Left renal cortex interstitium (tissue), 4 donors: ENCODE measurements at regions not wholly inside any gene's neighbourhood (a gene's known extent, or its start where the extent isn't known, plus 50 kb on each side); places are given as distances from the start of the nearest gene placed in this dataset.
"Not testable (repeated sequence)": the region's sequence is repeated elsewhere in the genome, so short reads cannot be mapped to it uniquely, and the experiment has no call there.

Experiments used
- DNase-seq, 4 donors: peaks; one replicate each; pipeline ENCODE4 v3.0.0-alpha.2; 2013; ENCODE audit warnings: low read depth in 4 of 4, low spot score in 2 of 4, missing footprints in 1 of 4

DNA sequence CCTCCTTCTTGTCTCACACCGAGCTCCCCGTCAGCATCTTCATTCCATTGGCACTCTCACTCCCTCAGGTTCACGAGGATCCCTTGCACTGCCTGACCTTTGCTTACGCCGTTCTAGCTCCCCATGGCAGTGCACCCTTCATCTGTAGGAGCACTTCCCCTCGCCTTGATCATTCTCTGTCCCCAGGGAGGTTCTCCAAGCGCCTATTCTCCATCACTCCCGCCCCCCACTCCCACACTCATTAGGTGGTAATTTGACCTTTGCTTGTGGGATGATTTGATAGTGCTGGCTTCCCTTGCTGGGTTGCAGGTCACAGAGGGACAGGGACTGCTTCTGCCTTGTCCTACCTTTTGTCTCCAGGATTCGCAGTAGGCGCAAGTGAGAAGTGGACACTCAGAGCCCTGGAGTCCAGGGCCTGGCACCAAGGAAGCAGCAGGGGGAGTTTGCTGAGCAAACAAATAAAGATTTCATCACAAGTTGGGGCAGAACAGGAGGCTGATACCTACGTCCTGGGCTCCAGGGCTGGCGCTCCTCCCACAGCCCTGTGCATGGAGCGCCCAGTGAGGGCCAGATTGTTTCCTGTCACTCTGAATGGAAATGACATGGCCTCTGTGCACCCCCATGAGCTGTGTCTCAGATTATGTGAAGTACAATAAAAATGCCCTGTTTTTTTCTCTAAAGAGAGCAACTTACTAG is 82.0 kb upstream of the RUNX3 start:
- DNase-seq = no peak

- DNase-seq = no peak
These were observed 81.2 kb upstream of the RUNX3 start for GRCh38 chr1:25011275-25011674.

GRCh38 chr1:25009671-25010262 is 79.7 kb upstream of the RUNX3 start:
- DNase-seq = no peak

GRCh38 chr1:25008192-25008485 is 78.1 kb upstream of the RUNX3 start:
- DNase-seq = no peak

DNA sequence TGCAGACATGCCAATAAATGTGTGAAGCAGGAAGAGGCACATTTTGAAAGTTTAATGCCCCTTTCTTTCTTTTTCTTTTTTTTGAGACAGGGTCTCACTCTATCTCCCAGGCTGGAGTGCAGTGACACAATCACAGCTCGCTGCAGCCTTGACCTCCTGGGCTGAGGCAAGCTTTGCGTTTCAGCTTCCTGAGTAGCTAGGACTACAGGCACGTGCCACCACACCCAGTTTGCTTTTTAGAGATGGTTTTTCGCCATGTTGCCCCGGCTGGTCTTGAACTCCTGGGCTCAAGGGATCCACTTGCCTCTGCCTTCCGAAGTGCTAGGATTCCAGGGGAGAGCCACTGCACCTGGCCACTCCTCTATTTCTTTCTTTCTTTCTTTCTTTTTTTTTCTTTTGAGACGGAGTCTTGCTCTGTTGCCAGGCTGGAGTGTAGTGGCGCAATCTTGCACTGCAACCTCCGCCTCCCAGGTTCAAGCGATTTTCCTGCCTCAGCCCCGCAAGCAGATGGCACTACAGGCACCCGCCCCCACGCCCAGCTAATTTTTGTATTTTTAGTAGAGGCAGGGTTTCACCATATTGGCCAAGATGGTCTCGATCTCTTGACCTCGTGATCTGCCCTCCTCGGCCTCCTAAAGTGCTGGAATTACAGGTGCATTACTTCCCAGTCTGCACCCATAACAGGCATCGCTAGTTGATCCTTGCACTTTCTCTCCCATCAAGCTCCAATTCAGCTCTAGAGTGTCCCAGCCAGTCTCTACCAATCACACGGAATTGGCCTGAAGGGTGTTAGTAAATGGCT is 77.5 kb upstream of the RUNX3 start:
- DNase-seq = not testable (repeated sequence)

- peak in 3 of 4 donors; percentile 24 to 53 (median 32) for DNase-seq
These were observed 76.7 kb upstream of the RUNX3 start for GRCh38 chr1:25006770-25007169.

- no peak for DNase-seq
These were observed 74.3 kb upstream of the RUNX3 start for GRCh38 chr1:25004355-25004754.

DNA sequence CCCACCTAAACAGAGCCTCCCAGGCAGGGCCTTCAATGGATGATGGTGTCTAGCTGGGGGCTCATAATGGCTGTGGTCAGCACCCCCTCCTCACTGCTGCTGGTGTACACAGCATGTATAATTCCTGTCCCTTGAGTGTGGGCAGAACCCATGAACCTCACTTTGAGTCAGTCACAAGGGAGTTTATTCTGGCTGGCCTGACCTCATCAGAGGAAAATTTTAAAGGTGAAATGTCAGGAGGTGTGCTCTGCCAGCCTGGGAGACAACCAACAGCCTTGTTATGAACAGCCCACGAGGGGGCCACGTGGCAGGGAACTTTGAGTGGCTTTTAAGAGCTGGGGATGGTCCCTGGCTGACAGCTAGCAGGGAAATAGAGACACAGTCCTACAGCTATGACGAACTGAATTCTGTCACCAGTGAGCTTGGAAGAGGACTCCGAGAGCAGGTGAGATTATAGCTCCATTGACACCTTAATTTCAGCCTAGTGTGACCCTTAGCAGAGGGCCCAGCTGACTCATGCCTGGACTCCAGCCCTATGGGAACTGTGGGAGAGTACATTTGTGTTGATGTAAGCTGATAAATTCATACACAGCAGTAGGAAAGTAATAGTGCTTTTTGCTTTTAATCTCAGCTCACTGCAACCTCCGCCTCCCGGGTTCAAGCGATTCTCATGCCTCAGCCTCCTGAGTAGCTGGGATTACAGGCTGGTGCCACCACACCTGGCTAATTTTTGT is 73.5 kb upstream of the RUNX3 start:
- no peak for DNase-seq

DNA sequence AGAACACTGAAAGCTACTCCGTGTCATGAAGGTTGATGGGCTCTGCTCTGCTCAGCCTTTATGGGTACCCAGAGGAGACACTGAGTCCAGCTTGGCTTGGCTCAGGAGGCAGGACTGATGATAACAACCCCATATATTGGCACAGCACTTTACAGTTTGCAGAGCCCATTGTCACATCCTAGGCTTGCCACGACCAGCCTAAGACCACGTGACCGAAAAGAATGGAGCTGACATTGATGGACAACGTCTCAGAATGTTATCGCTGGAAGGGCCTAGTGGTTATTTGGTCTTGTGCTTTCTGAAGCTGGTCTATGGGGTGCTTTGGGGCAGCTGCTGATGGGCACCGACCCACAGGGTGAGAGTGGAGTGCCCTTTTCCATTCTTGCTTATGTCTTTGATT is 72.9 kb upstream of the RUNX3 start:
- no peak for DNase-seq

GRCh38 chr1:25001125-25001915 is 71.2 kb upstream of the RUNX3 start:
- no peak for DNase-seq

GRCh38 chr1:24999906-25000305 is 69.8 kb upstream of the RUNX3 start:
- DNase-seq = no peak

DNA sequence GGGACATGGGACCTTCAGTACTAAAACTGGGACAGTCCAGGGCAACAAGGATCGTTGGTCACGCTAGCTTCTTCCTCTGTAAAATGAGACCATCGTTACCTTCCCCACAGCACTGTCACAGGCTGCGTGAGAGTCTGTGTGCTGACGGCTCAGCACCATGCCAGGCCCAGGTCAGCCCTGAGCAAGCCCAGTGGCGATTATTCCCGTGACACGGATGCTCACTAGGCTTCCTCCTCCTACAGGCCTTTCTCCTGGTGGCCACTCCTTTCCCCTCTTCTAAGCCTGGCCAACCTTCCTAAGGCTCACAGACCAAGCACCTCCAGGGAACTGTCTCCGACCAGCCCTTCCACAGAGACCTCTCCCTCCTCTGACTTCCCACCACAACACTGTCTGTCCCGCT is 69.3 kb upstream of the RUNX3 start:
- no peak for DNase-seq

- no peak for DNase-seq
These were observed 68.6 kb upstream of the RUNX3 start for GRCh38 chr1:24998563-24999245.

- no peak for DNase-seq
These were observed 67.2 kb upstream of the RUNX3 start for GRCh38 chr1:24996983-24997893.

GRCh38 chr1:24996456-24996855 is 66.4 kb upstream of the RUNX3 start:
- DNase-seq = no peak

- no peak for DNase-seq
These were observed 65.6 kb upstream of the RUNX3 start for GRCh38 chr1:24995661-24996060.

DNA sequence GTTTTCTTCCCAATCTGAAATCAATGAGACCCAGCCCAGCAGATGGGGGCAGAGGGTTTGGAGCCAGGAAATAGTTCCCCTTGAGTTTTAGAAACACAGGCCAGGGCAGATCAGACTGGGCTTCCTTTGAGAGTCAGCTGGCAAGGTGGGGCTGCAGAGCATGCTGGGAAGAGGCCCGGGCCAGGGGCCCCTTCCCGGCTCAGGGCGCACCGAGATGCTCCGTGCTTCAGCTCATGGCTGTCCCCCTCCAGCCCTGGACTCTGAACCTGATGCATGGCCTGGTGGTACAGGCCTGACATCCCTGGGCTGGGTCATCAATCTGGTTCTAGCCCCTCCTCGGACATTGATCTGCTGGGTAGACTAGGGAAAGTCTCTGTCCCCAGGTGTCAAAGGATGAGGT is 65.1 kb upstream of the RUNX3 start:
- no peak for DNase-seq

DNA sequence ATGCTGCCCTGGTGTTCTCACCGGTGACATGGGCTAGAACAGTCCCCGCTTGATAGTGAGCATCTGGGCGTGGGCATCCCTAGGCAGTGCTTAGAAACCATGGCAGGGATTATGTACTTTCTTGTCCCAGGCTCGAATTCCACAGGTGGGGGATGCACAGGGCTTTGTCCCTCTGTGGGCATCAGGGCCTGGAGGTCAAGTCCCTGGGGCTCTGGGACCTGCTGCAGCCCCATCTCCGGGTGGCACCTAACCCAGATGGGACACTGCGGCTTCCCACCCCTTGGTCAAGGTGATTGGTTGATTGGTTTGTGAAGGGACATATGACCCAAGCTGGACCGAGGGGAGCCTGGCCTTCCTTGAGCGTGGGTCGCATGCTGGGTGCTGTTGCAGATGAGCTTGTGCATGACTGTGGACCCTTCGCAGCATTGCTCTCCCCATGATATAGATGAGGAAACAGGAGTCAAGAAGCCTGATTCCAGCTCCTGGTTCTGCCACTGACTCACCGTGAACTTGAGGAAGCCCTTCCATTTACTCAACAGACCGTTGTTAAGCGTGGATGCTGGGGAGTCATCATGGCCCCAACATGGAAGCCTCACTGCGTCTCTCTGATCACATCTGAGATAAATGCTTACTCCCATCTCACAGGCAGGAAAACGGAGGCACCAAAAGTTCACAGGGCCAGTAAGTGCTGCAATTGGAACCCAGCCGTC is 64.0 kb upstream of the RUNX3 start:
- no peak for DNase-seq
